ENCODE measurements at regions not wholly inside any gene's neighbourhood (a gene's known extent, or its start where the extent isn't known, plus 50 kb on each side); places are given as distances from the start of the nearest gene placed in this dataset.

DNA sequence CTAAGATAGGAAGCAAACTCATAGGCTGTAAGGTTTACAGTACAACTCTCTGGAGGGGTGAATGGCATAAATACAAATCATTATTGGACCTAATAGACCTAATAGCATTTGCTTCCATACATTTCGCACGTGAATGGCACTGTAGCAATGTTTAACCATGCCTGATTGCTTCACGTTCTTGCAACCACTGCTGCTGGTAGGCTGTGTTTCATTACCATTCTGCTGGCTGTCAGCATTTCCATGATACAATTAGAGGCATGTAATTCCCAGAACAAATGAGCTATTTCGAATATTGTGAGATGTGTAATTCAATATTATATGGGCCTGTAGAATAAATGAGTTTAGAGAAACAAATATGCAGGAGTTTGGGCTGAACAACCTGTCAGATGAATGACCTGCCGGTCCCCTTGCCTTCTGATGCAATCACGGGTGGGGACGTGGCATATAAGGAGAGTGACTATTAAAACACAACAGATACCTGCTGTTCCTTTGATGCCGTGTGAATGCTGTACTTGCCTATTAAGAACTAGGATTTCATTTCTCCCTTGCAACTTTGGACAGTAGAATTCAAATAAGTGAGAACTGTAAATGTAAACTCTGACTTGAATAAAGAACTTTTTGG, 393.4 kb downstream of the ACTR3B start:
- H2BK120ac ChIP-seq (ENCODE audit: low read depth, low read length), result no peak overlapping the region
- H2AK5ac ChIP-seq (ENCODE audit: low read depth, low read length), result no peak overlapping the region
- no peak overlapping the region for H2AFZ ChIP-seq (replicated peaks; ENCODE audit: low read length, poor library complexity)
- no peak overlapping the region for H3K56ac ChIP-seq (ENCODE audit: extremely low read depth, insufficient read depth, low read length)
- no peak overlapping the region for H3K27ac ChIP-seq (ENCODE audit: insufficient read depth, low read length)
- no peak overlapping the region for H2AK9ac ChIP-seq (replicated peaks; ENCODE audit: low read depth, low read length, poor library complexity)
- no peaks in the 10 kb centered on the region for H3K4me1 ChIP-seq (ENCODE audit: control insufficient read depth, insufficient read depth, low read length)
- H3K36me3 ChIP-seq (ENCODE audit: control insufficient read depth, insufficient read depth, low read length), result no peaks in the 10 kb centered on the region
- no peak for TF ChIP-seq RFX5 (IDR thresholded peaks at IDR 0.05; ENCODE audit: low read depth, low read length)
- no peak for TF ChIP-seq CEBPB (IDR thresholded peaks at IDR 0.05; ENCODE audit: low read depth, low read length)
- TF ChIP-seq CHD1 (IDR thresholded peaks at IDR 0.05; ENCODE audit: low read depth, low read length), result no peak
- no peak for TF ChIP-seq MXI1 (IDR thresholded peaks at IDR 0.05; ENCODE audit: borderline replicate concordance, low read depth, low read length)
- no peak for TF ChIP-seq RCOR1 (IDR thresholded peaks at IDR 0.05; ENCODE audit: insufficient replicate concordance, low read length)
- TF ChIP-seq NFE2L2 (IDR thresholded peaks at IDR 0.05; ENCODE audit: low read depth, low read length), result no peak
- no peak for TF ChIP-seq RAD21 (IDR thresholded peaks at IDR 0.05; ENCODE audit: low read length)
- no peak for TF ChIP-seq POLR2A (IDR thresholded peaks at IDR 0.05; ENCODE audit: low read depth, low read length)
- intact Hi-C loops (cut with micrococcal nuclease), result no loop called here
- BruUV-seq (replicated peaks), result no TSS peak
- no peak overlapping the region for H3K4me3 ChIP-seq (ENCODE audit: insufficient read depth, low read depth, low read length)
- no peak overlapping the region for H3K4me2 ChIP-seq (ENCODE audit: low read depth, low read length)
- no peaks in the 10 kb centered on the region for H3K79me1 ChIP-seq (ENCODE audit: low read depth in 1 of 2, low read length in 2 of 2)
- WGBS, 2 experiments (ENCODE audit: extremely low coverage in 2 of 2, insufficient read length in 1 of 2), result 29% methylated on average over 3 of the region's 8 CpGs; no CpG with 5 or more reads in 1 of the 2 experiments
- H3K27me3 ChIP-seq (ENCODE audit: control insufficient read depth, insufficient read depth, low read length), result no peaks in the 10 kb centered on the region
- no peak overlapping the region for H3K23ac ChIP-seq (ENCODE audit: low read depth, low read length)
- H4K20me1 ChIP-seq (ENCODE audit: insufficient read depth, low read length), result no peaks in the 10 kb centered on the region
- dilution Hi-C loops (cut with HindIII; ENCODE audit: low sequenced_read_pairs, unreplicated experiment), result no loop called here
- H4K5ac ChIP-seq (ENCODE audit: low read depth, low read length), result no peak overlapping the region
- no peaks in the 10 kb centered on the region for H3K9me1 ChIP-seq (ENCODE audit: insufficient read depth, low read length)
- no peak overlapping the region for H2BK15ac ChIP-seq (ENCODE audit: low read depth, low read length)
- POLR2A ChIA-PET (ENCODE audit: unreplicated experiment), result no interaction called here
- no peak overlapping the region for H3K18ac ChIP-seq (ENCODE audit: low read depth, low read length)
- H3K9ac ChIP-seq (ENCODE audit: low read depth, low read length), result no peak overlapping the region
- H3K4ac ChIP-seq (ENCODE audit: low read depth, low read length), result no peak overlapping the region
- H4K8ac ChIP-seq (ENCODE audit: low read depth in 2 of 2, low read length in 2 of 2), result no peak overlapping the region
- no peak overlapping the region for H2BK20ac ChIP-seq (ENCODE audit: low read depth, low read length)
- DNase-seq (no peak), ATAC-seq (ENCODE audit: low read depth) (no peak)
- no peak overlapping the region for H4K91ac ChIP-seq (ENCODE audit: insufficient read depth, low read depth, low read length)
- no peak overlapping the region for H2BK5ac ChIP-seq (ENCODE audit: low read depth, low read length, poor library complexity, severe bottlenecking)
- in situ Hi-C loops (cut with MboI; ENCODE audit: low sequenced_read_pairs), result no loop called here
- no peak overlapping the region for H3K14ac ChIP-seq (replicated peaks; ENCODE audit: low read depth, low read length)
- peaks cover 26% of the 10 kb centered on the region for H3K9me3 ChIP-seq (ENCODE audit: control insufficient read depth, insufficient read depth, low read length)
- CTCF ChIA-PET, result no interaction called here
